Activated CD4-positive, alpha-beta T cell treated with anti-CD3 and anti-CD28 coated beads, Interleukin-2, amount 50 U/mL, for 48 hours (primary cell): ENCODE measurements at regions not wholly inside any gene's neighbourhood (a gene's known extent, or its start where the extent isn't known, plus 50 kb on each side); places are given as distances from the start of the nearest gene placed in this dataset.

ENCODE experiments used
- DNase-seq, 2 experiments: peaks; one replicate each; pipeline ENCODE4 v3.0.0-alpha.2; 2020

DNA sequence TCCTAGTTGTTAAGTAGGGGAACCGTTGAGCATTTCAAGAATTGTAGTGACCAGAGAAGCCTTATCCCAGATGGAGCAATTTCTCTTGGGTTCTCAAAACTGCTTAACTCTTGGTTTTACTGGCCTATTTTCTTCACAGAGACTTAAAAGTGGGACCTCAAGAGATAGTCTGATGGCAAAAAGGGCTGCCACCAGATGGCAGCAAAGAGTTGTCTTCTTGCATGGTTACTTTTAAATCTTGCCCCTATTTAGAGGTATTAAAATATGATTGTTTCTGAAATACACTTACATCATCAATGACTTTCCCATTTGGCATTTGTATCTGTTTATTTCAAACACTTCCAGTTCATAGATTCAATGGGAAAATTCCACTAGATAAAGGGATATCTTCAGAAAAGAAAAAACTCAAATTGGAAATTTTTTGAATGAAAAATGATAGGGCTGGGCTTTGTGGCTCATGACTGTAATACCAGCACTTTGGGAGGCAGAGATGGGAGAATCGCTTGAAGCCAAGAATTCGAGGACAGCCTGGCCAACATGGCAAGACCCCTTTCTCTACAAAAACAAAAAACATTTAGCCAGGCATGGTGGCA, 69.9 kb upstream of the CNTN1 start:
- peak; percentile 33 to 55 for DNase-seq

DNA sequence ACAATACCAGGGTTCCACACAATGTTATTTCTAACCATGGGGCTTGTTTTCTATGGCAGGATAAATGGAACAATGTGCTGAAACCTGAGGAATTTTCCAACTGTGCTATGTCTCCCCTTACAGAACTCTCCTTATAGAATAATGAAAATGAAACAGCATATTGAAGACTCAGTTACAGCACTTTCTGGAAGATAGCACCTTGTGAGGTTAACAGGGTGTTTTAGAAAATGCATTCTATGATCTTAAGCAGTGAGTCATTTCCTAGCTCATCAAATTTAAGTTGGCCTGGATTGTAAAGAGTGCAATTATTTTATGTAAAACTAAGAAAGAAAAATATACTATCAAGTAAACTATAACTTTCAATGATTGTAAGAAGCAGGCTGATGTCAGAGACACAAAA, 60.1 kb upstream of the CNTN1 start:
- DNase-seq, result no peak

DNA sequence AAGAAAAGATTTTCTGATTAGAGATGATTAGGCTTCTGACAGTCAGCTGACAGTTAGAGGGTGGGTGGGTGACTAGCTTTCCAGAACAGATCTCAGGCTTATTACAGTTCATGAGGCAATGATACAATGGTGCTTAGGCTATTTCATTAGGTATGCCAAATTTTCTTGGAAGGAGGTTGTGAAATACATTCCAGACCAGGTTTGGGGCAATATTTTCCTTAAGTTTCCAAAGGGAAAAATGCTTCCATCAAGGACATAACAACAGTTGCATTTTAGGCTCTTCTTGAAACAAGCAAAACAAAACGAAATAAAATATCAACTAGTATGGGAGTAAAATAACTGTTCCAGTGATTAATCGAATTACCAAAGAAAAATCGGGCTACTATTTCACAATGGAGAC, 59.3 kb upstream of the CNTN1 start:
- DNase-seq, result no peak

GRCh38 chr12:40634517-40635131, 57.6 kb upstream of the CNTN1 start:
- no peak for DNase-seq

DNA sequence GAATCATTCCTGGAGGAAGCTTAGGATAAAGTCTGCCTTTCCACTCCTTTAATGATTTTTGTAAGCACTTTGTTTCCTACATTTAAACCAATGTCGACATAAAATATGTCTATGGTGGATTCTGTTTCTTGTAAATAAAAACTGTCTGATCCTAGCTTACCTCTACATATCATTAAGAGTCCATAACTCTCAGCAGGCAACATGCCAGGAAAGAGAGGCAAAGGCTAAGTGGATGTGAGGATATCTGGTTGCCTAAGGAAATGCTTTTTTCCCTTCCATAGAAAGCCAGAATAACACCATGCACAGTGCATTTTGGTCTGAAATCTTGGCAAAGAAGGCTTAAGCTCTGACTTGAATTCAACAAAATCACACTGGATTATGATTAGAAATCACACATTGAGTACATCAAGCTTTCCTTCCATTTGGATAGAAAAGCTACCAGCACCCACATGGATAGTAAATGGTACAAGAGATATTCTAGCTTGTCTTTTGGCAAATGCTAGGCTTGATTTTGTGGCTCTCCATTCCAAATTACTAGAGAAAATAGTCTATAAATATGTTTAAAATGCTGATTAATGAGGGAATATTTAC, 57.0 kb upstream of the CNTN1 start:
- no peak for DNase-seq
